KMS-11 (cell line): ENCODE measurements at regions not wholly inside any gene's neighbourhood (a gene's known extent, or its start where the extent isn't known, plus 50 kb on each side); places are given as distances from the start of the nearest gene placed in this dataset.

ENCODE experiments used
- H2AFZ ChIP-seq: fragments of 200-600 bp; sonication (generic); 2 replicates; pipeline ENCODE4 v1.6.1; 2016; ENCODE audit warnings: antibody characterized with exemption, mixed run types, low read depth
- H3K27ac ChIP-seq: fragments of 200-600 bp; sonication (generic); 2 replicates; pipeline ENCODE4 v1.6.1; 2016; ENCODE audit warnings: mild to moderate bottlenecking, mixed run types
- H3K27me3 ChIP-seq: fragments of 200-600 bp; sonication (generic); 2 replicates; pipeline ENCODE4 v1.6.1; 2017; ENCODE audit warnings: mild to moderate bottlenecking, low read depth, mixed run types, moderate library complexity; ENCODE audit not compliant: insufficient read depth
- H3K36me3 ChIP-seq: fragments of 200-600 bp; sonication (generic); 2 replicates; pipeline ENCODE4 v1.6.1; 2017; ENCODE audit warnings: mild to moderate bottlenecking, mixed run types; ENCODE audit not compliant: insufficient read depth
- H3K4me1 ChIP-seq: fragments of 200-600 bp; sonication (generic); 2 replicates; pipeline ENCODE4 v1.6.1; 2016; ENCODE audit warnings: mild to moderate bottlenecking, low read depth, mixed run types; ENCODE audit not compliant: poor library complexity, severe bottlenecking
- H3K4me2 ChIP-seq: fragments of 200-600 bp; sonication (generic); 2 replicates; pipeline ENCODE4 v1.7.0; 2016; ENCODE audit warnings: mild to moderate bottlenecking, mixed run types
- H3K4me3 ChIP-seq: fragments of 200-600 bp; sonication (generic); IDR thresholded peaks from 2 replicates; pipeline ENCODE4 v1.6.1; 2017; ENCODE audit warnings: low read depth, low read length, mixed read lengths; ENCODE audit not compliant: insufficient read depth
- H3K79me2 ChIP-seq: fragments of 200-600 bp; sonication (generic); 2 replicates; pipeline ENCODE4 v1.6.1; 2016; ENCODE audit warnings: low read depth, mixed run types; ENCODE audit not compliant: insufficient read depth
- H3K9ac ChIP-seq: fragments of 200-600 bp; sonication (generic); 2 replicates; pipeline ENCODE4 v1.6.1; 2016; ENCODE audit warnings: mild to moderate bottlenecking, mixed run types
- H4K20me1 ChIP-seq: fragments of 200-600 bp; sonication (generic); 2 replicates; pipeline ENCODE4 v1.6.1; 2016; ENCODE audit warnings: mild to moderate bottlenecking, mixed run types; ENCODE audit not compliant: insufficient read depth
- CTCF ChIP-seq: fragments of 200-600 bp; sonication (generic); conservative IDR thresholded peaks from 2 replicates; pipeline ENCODE4 v1.6.1; 2017; ENCODE audit warnings: low read depth, mild to moderate bottlenecking, antibody characterized with exemption, low read length, moderate library complexity, mixed read lengths

- no peak overlapping the region for H3K4me2 ChIP-seq
- TF ChIP-seq CTCF: no peak
- H3K4me3 ChIP-seq: no peak overlapping the region
- no peak overlapping the region for H3K27ac ChIP-seq
- no peaks in the 10 kb centered on the region for H3K4me1 ChIP-seq
- no peaks in the 10 kb centered on the region for H3K27me3 ChIP-seq
- no peaks in the 10 kb centered on the region for H4K20me1 ChIP-seq
- H3K36me3 ChIP-seq: no peaks in the 10 kb centered on the region
- H3K9ac ChIP-seq: no peak overlapping the region
- H2AFZ ChIP-seq: no peak overlapping the region
- H3K79me2 ChIP-seq: no peaks in the 10 kb centered on the region
Measured at GRCh38 chr6:139962654-139963347, 588.4 kb upstream of the CITED2 start.

DNA sequence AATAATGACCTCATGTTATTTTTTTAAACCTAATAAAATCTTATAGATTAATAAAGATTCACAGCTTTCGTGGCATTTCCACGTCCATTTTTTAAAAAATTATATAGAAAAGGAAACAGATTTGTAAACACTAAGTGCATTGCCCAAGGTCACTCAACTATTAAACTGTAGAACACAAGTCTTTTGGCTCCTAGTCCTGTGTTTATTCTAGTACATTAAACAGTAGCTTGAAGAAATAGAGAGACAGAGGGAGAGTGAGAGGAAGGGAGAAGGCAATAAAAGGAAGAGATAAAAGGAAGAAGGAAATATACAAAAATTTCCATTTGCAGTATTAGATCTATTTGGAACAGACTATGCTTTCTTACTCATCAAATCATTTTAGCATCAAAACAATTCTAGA, 586.7 kb upstream of the CITED2 start:
- H3K36me3 ChIP-seq: no peaks in the 10 kb centered on the region
- H4K20me1 ChIP-seq: no peaks in the 10 kb centered on the region
- no peaks in the 10 kb centered on the region for H3K4me1 ChIP-seq
- TF ChIP-seq CTCF: no peak
- H2AFZ ChIP-seq: no peak overlapping the region
- no peaks in the 10 kb centered on the region for H3K79me2 ChIP-seq
- no peak overlapping the region for H3K9ac ChIP-seq
- no peak overlapping the region for H3K4me2 ChIP-seq
- H3K27ac ChIP-seq: no peak overlapping the region
- H3K27me3 ChIP-seq: no peaks in the 10 kb centered on the region
- no peak overlapping the region for H3K4me3 ChIP-seq

DNA sequence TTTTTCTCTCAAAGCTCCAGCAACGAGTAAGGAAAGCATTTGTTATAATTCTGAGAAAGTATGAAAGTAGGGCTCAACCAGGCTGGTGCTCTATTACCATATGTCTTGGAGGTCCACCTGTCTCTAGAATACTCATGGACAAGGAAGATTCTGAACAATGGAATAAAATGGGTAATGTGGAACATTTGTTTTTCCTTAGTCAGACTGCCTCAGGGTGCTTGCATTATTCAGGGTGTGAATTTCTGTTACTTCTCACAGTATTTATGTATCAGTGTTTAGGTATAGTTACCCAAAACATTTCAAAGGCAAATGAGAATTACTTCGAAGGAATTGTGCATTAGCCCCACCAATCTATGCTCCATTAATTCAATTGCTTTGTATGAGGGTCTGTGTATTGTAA, 586.2 kb upstream of the CITED2 start:
- Histone ChIP-seq H3K27me3 (no peaks in the 10 kb centered on the region), H3K36me3 (no peaks in the 10 kb centered on the region), H3K9ac (no peak overlapping the region), H3K4me2 (no peak overlapping the region), H3K4me1 (no peaks in the 10 kb centered on the region), H3K79me2 (no peaks in the 10 kb centered on the region), H3K27ac (no peak overlapping the region), H3K4me3 (no peak overlapping the region), H2AFZ (no peak overlapping the region), H4K20me1 (no peaks in the 10 kb centered on the region)
- no peak for TF ChIP-seq CTCF

GRCh38 chr6:139955366-139956155, 581.1 kb upstream of the CITED2 start:
- no peaks in the 10 kb centered on the region for H4K20me1 ChIP-seq
- no peak overlapping the region for H3K4me2 ChIP-seq
- no peak overlapping the region for H3K9ac ChIP-seq
- H2AFZ ChIP-seq: no peak overlapping the region
- no peak overlapping the region for H3K27ac ChIP-seq
- H3K36me3 ChIP-seq: no peaks in the 10 kb centered on the region
- H3K4me3 ChIP-seq: no peak overlapping the region
- H3K79me2 ChIP-seq: no peaks in the 10 kb centered on the region
- no peaks in the 10 kb centered on the region for H3K4me1 ChIP-seq
- no peak for TF ChIP-seq CTCF
- no peaks in the 10 kb centered on the region for H3K27me3 ChIP-seq
